ENCODE measurements at regions not wholly inside any gene's neighbourhood (a gene's known extent, or its start where the extent isn't known, plus 50 kb on each side); places are given as distances from the start of the nearest gene placed in this dataset.

DNA sequence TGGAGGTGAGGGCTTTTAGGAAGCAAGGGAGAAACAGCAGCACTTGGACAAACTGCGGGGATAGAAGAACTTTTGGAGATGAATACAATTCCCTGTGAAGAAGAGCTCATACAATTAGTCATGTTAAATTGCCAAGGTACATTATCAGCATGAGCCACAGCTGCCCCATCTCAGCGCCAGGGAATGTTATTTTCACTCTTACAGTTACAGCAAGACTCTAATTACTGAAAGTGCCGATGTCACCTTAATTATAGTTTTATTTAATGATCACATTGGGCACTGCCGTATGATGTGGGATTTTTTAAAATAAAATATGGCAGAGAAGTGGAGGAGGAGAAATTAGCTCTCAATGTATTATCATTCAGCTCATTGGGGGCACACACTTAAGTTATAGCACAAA is 144.8 kb upstream of the MON1B start:
- no peak for ATAC-seq
- no peak for TF ChIP-seq BACH2 (CRISPR knock-in tag; IDR thresholded peaks at IDR 0.05; ENCODE audit: borderline replicate concordance)
- TF ChIP-seq, protein P1, sequence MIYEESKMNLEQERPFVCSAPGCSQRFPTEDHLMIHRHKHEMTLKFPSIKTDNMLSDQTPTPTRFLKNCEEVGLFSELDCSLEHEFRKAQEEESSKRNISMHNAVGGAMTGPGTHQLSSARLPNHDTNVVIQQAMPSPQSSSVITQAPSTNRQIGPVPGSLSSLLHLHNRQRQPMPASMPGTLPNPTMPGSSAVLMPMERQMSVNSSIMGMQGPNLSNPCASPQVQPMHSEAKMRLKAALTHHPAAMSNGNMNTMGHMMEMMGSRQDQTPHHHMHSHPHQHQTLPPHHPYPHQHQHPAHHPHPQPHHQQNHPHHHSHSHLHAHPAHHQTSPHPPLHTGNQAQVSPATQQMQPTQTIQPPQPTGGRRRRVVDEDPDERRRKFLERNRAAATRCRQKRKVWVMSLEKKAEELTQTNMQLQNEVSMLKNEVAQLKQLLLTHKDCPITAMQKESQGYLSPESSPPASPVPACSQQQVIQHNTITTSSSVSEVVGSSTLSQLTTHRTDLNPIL (CRISPR knock-in tag; IDR thresholded peaks at IDR 0.05; ENCODE audit: low read depth), result no peak
- no peak for TF ChIP-seq ISL1 (CRISPR knock-in tag; IDR thresholded peaks at IDR 0.05)
- TF ChIP-seq SNAI2 (CRISPR knock-in tag; IDR thresholded peaks at IDR 0.05), result no peak
- TF ChIP-seq CSDC2 (CRISPR knock-in tag; IDR thresholded peaks at IDR 0.05), result no peak
- no peak for TF ChIP-seq PATZ1 (CRISPR knock-in tag; IDR thresholded peaks at IDR 0.05; ENCODE audit: borderline replicate concordance)
- no peak for TF ChIP-seq TSHZ2 (CRISPR knock-in tag; IDR thresholded peaks at IDR 0.05)
- no peak for TF ChIP-seq GLIS3 (CRISPR knock-in tag; IDR thresholded peaks at IDR 0.05)
- TF ChIP-seq RARB (CRISPR knock-in tag; IDR thresholded peaks at IDR 0.05), result no peak

DNA sequence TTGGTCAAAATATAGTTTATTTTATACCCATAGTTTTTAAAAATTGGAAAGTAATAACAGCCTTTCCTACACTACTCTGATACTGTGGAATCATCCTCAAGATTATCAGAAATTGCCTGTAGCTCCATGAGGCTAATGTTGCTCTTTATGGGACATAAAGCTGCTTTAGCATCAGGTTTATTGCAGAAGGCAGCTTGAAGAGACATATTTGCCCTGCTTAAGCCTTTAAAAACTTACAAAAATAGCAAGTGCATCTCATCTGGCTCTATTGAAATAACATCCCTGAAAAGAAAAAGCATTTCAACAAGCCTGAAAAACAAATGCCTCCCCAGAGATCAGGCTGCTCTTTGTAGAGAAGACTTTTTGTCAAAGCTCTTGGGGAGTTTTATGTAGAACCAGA is 142.9 kb upstream of the MON1B start:
- ATAC-seq, result no peak
- TF ChIP-seq ARNTL (CRISPR knock-in tag; IDR thresholded peaks at IDR 0.05; ENCODE audit: borderline replicate concordance, low read depth), result no peak
- TF ChIP-seq CSRNP3 (CRISPR knock-in tag; IDR thresholded peaks at IDR 0.05), result no peak
- TF ChIP-seq ZNF70 (CRISPR knock-in tag; IDR thresholded peaks at IDR 0.05), result no peak
- no peak for TF ChIP-seq ZNF8 (CRISPR knock-in tag; IDR thresholded peaks at IDR 0.05)
- TF ChIP-seq GLIS3 (CRISPR knock-in tag; IDR thresholded peaks at IDR 0.05), result no peak
- TF ChIP-seq OSR1 (CRISPR knock-in tag; IDR thresholded peaks at IDR 0.05), result no peak
- TF ChIP-seq TOX (CRISPR knock-in tag; IDR thresholded peaks at IDR 0.05; ENCODE audit: borderline replicate concordance), result no peak
- no peak for TF ChIP-seq ESRRG (CRISPR knock-in tag; IDR thresholded peaks at IDR 0.05)
- TF ChIP-seq ISL1 (CRISPR knock-in tag; IDR thresholded peaks at IDR 0.05), result no peak
- no peak for TF ChIP-seq CSDC2 (CRISPR knock-in tag; IDR thresholded peaks at IDR 0.05)
- no peak for TF ChIP-seq ZC3H10 (CRISPR knock-in tag; IDR thresholded peaks at IDR 0.05)
- TF ChIP-seq, protein P2, sequence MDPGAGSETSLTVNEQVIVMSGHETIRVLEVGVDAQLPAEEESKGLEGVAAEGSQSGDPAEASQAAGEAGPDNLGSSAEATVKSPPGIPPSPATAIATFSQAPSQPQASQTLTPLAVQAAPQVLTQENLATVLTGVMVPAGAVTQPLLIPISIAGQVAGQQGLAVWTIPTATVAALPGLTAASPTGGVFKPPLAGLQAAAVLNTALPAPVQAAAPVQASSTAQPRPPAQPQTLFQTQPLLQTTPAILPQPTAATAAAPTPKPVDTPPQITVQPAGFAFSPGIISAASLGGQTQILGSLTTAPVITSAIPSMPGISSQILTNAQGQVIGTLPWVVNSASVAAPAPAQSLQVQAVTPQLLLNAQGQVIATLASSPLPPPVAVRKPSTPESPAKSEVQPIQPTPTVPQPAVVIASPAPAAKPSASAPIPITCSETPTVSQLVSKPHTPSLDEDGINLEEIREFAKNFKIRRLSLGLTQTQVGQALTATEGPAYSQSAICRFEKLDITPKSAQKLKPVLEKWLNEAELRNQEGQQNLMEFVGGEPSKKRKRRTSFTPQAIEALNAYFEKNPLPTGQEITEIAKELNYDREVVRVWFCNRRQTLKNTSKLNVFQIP (CRISPR knock-in tag; IDR thresholded peaks at IDR 0.05; ENCODE audit: borderline replicate concordance, low read depth), result no peak
- TF ChIP-seq TCF4 (CRISPR knock-in tag; IDR thresholded peaks at IDR 0.05; ENCODE audit: borderline replicate concordance), result no peak
- TF ChIP-seq ZFP3 (CRISPR knock-in tag; IDR thresholded peaks at IDR 0.05), result no peak
- no peak for TF ChIP-seq PATZ1 (CRISPR knock-in tag; IDR thresholded peaks at IDR 0.05; ENCODE audit: borderline replicate concordance)
- no peak for TF ChIP-seq ZNF565 (CRISPR knock-in tag; conservative IDR thresholded peaks at IDR 0.05; ENCODE audit: low read depth)
- no peak for TF ChIP-seq BACH2 (CRISPR knock-in tag; IDR thresholded peaks at IDR 0.05; ENCODE audit: borderline replicate concordance)

Measured in SK-N-SH treated with all-trans-retinoic acid at 6 μM for 48 hours (cell line).